Tibial artery (tissue), 4 donors: ENCODE measurements at regions not wholly inside any gene's neighbourhood (a gene's known extent, or its start where the extent isn't known, plus 50 kb on each side); places are given as distances from the start of the nearest gene placed in this dataset.
A peak's percentile ranks its signal among the peaks of the same experiment; 100 is the strongest.

Experiments
- DNase-seq, 2 donors: peaks; one replicate each; pipeline ENCODE4 v3.0.0-alpha.2; 2019
- H3K27ac ChIP-seq, 2 donors: fragments of 200-600 bp; sonication (generic) in 1 of 2; 1 replicate in 1 of 2; 2 replicates in 1 of 2; pipeline ENCODE4 v1.5.1; 2018 to 2019; ENCODE audit warnings: mild to moderate bottlenecking in 1 of 2
- H3K27me3 ChIP-seq, 2 donors: fragments of 200-600 bp; sonication (generic) in 1 of 2; one replicate each; pipeline versions ENCODE4 v1.5.1 to v1.6.0; 2016 to 2019
- H3K36me3 ChIP-seq, 3 donors: fragments of 200-600 bp; sonication (generic) in 2 of 3; one replicate each; pipeline ENCODE4 v1.5.1; 2016 to 2019; ENCODE audit warnings: mild to moderate bottlenecking in 2 of 3
- H3K4me1 ChIP-seq, 4 donors: fragments of 200-600 bp; sonication (generic) in 2 of 4; 1 replicate in 3 of 4; 2 replicates in 1 of 4; pipeline ENCODE4 v1.5.1; 2016 to 2019
- H3K4me3 ChIP-seq, 2 donors: fragments of 200-600 bp; sonication (generic) in 1 of 2; 1 replicate in 1 of 2; 2 replicates in 1 of 2; pipeline ENCODE4 v1.5.1; 2018 to 2019; ENCODE audit warnings: mild to moderate bottlenecking in 2 of 2
- H3K9me3 ChIP-seq, 3 donors: fragments of 200-600 bp; sonication (generic) in 1 of 3; one replicate each; pipeline ENCODE4 v1.5.1; 2016 to 2019
- intact Hi-C: fragments of 100-400 bp; cut with DNase I; formaldehyde crosslinking; loops from one replicate; pipeline ENCODE4 v1.15.0; 2023; ENCODE audit warnings: low total_unique reads
- TF ChIP-seq, protein P1 (sequence below), 2 experiments: fragments of 200-600 bp in 1 of 2; fragments of 450-650 bp in 1 of 2; IDR thresholded peaks; one replicate each; pipeline ENCODE4 v1.5.1; 2017 to 2019; ENCODE audit warnings: antibody characterized with exemption in 2 of 2, mild to moderate bottlenecking in 1 of 2, moderate library complexity in 1 of 2

DNA sequence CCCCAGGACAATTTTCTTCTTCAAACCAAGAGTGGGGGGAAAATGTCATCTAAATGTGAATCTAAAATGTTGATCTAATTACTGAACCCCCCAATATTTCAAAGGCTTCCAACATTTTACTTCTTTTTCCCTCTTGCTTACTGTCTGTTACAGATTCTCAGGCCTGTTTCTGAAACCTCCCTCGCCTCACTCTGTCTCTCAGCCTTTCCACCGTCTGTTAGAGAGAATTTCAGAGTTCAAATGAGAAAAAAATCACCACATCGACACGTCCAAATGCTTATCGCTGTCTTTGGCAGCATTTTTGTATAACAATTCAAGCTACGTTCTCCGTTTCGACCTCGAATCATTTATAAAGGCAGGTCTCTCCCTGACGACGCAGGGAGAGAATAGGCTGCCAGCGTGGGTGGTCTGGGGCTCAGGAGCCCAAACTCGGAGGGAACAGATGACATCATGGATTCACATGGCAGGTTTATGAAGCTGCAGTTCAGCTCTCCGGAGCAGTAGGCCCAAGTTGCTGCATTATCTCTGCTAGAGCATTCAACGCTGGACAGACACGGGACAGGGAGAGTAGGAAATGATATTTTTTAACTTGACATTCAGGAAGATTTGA lies 139.8 kb downstream of the GAS1 start:
- Histone ChIP-seq H3K9me3 (no peaks in the 10 kb centered on the region), H3K4me1 (no peaks in the 10 kb centered on the region), H3K36me3 (no peaks in the 10 kb centered on the region), H3K27me3 (no peaks in the 10 kb centered on the region), H3K27ac (peak overlapping the region in 1 of 2 donors; percentile 25), H3K4me3 (no peak overlapping the region)
- no peak for DNase-seq
- intact Hi-C loops = no loop called here
- TF ChIP-seq, protein P1, sequence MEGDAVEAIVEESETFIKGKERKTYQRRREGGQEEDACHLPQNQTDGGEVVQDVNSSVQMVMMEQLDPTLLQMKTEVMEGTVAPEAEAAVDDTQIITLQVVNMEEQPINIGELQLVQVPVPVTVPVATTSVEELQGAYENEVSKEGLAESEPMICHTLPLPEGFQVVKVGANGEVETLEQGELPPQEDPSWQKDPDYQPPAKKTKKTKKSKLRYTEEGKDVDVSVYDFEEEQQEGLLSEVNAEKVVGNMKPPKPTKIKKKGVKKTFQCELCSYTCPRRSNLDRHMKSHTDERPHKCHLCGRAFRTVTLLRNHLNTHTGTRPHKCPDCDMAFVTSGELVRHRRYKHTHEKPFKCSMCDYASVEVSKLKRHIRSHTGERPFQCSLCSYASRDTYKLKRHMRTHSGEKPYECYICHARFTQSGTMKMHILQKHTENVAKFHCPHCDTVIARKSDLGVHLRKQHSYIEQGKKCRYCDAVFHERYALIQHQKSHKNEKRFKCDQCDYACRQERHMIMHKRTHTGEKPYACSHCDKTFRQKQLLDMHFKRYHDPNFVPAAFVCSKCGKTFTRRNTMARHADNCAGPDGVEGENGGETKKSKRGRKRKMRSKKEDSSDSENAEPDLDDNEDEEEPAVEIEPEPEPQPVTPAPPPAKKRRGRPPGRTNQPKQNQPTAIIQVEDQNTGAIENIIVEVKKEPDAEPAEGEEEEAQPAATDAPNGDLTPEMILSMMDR (IDR thresholded peaks at IDR 0.05) = no peak

GRCh38 chr9:86804011-86804410 lies 143.3 kb downstream of the GAS1 start:
- TF ChIP-seq, protein P1 (IDR thresholded peaks at IDR 0.05) = no peak
- H3K36me3 ChIP-seq = no peaks in the 10 kb centered on the region
- no peaks in the 10 kb centered on the region for H3K27me3 ChIP-seq
- no peaks in the 10 kb centered on the region for H3K4me1 ChIP-seq
- no peak overlapping the region for H3K27ac ChIP-seq
- no peak for DNase-seq
- no peaks in the 10 kb centered on the region for H3K9me3 ChIP-seq
- no peak overlapping the region for H3K4me3 ChIP-seq
- intact Hi-C loops = no loop called here

- Histone ChIP-seq H3K27me3 (no peaks in the 10 kb centered on the region), H3K36me3 (no peaks in the 10 kb centered on the region), H3K27ac (no peak overlapping the region), H3K9me3 (no peaks in the 10 kb centered on the region), H3K4me1 (no peaks in the 10 kb centered on the region), H3K4me3 (no peak overlapping the region)
- intact Hi-C loops = no loop called here
- TF ChIP-seq, protein P1 (IDR thresholded peaks at IDR 0.05) = no peak
- no peak for DNase-seq
Observed at GRCh38 chr9:86802900-86803673, 144.2 kb downstream of the GAS1 start.

GRCh38 chr9:86801246-86801645 lies 146.1 kb downstream of the GAS1 start:
- H3K36me3 ChIP-seq = no peaks in the 10 kb centered on the region
- no peak overlapping the region for H3K4me3 ChIP-seq
- intact Hi-C loops = no loop called here
- TF ChIP-seq, protein P1 (IDR thresholded peaks at IDR 0.05) = no peak
- H3K9me3 ChIP-seq = no peaks in the 10 kb centered on the region
- DNase-seq = no peak
- H3K27me3 ChIP-seq = no peaks in the 10 kb centered on the region
- H3K4me1 ChIP-seq = peaks cover 0 to 10% (median 0%) of the 10 kb centered on the region in 4 donors
- H3K27ac ChIP-seq = no peak overlapping the region

GRCh38 chr9:86800681-86801080 lies 146.6 kb downstream of the GAS1 start:
- intact Hi-C loops = no loop called here
- DNase-seq = no peak
- H3K9me3 ChIP-seq = no peaks in the 10 kb centered on the region

More at GRCh38 chr9:86800681-86801080, 146.6 kb downstream of the GAS1 start:
- Histone ChIP-seq H3K27ac (no peak overlapping the region), H3K4me3 (no peak overlapping the region), H3K4me1 (peaks cover 0 to 13% (median 0%) of the 10 kb centered on the region in 4 donors), H3K36me3 (no peaks in the 10 kb centered on the region), H3K27me3 (no peaks in the 10 kb centered on the region)
- TF ChIP-seq, protein P1 (IDR thresholded peaks at IDR 0.05) = no peak
